ENCODE measurements at regions not wholly inside any gene's neighbourhood (a gene's known extent, or its start where the extent isn't known, plus 50 kb on each side); places are given as distances from the start of the nearest gene placed in this dataset.

- TF ChIP-seq TBP (IDR thresholded peaks at IDR 0.05; ENCODE audit: low read depth, low read length) (peak; percentile 44; the same call in 1 of the 2 replicates), EP300 (IDR thresholded peaks at IDR 0.05; ENCODE audit: borderline replicate concordance in 1 of 2, low read depth in 2 of 2, low read length in 2 of 2) (peak in 1 of 2 experiments; percentile 28; a peak in 1 of 3 replicates), ATF3 (IDR thresholded peaks at IDR 0.05; ENCODE audit: insufficient read depth, low read depth, low read length) (no peak), SIRT6 (IDR thresholded peaks at IDR 0.05; ENCODE audit: low read length) (no peak), USF2 (IDR thresholded peaks at IDR 0.05; ENCODE audit: low read length) (no peak), CTBP2 (IDR thresholded peaks at IDR 0.05; ENCODE audit: borderline replicate concordance, insufficient read depth, insufficient read length, low read length) (peak; percentile 45), EGR1 (IDR thresholded peaks at IDR 0.05; ENCODE audit: borderline replicate concordance, low read depth, low read length) (no peak), RAD21 (IDR thresholded peaks at IDR 0.05 in 1 of 2, conservative IDR thresholded peaks at IDR 0.05 in 1 of 2; ENCODE audit: low read depth in 2 of 2, low read length in 2 of 2) (peak; percentile 91 to 97), HDAC6 (IDR thresholded peaks at IDR 0.05; ENCODE audit: low read depth, low read length) (no peak), KDM1A (IDR thresholded peaks at IDR 0.05; ENCODE audit: borderline replicate concordance, low read length) (no peak), SP2 (IDR thresholded peaks at IDR 0.05; ENCODE audit: low read length) (no peak), MAFK (IDR thresholded peaks at IDR 0.05; ENCODE audit: low read depth, low read length) (no peak), BCL11A (IDR thresholded peaks at IDR 0.05; ENCODE audit: low read depth in 2 of 2, low read length in 2 of 2) (no peak), POLR2A (IDR thresholded peaks at IDR 0.05; ENCODE audit: control extremely low read depth in 1 of 2, low read depth in 2 of 2, low read length in 2 of 2) (no peak), CHD1 (IDR thresholded peaks at IDR 0.05; ENCODE audit: low read depth, low read length) (no peak), TEAD4 (IDR thresholded peaks at IDR 0.05; ENCODE audit: low read depth, low read length) (peak; percentile 40; the same call in 1 of the 2 replicates), HDAC2 (IDR thresholded peaks at IDR 0.05; ENCODE audit: borderline replicate concordance in 1 of 2, low read depth in 2 of 2, low read length in 2 of 2) (0 out of 4 replicates have a peak, but pooled peaks of 1 of the 2 experiments have one; percentile 64), SIN3A (conservative IDR thresholded peaks at IDR 0.05 in 1 of 2, IDR thresholded peaks at IDR 0.05 in 1 of 2; ENCODE audit: low read depth in 1 of 2, low read length in 2 of 2) (no peak), RFX5 (IDR thresholded peaks at IDR 0.05; ENCODE audit: borderline replicate concordance, low read depth, low read length) (no peak), ASH2L (IDR thresholded peaks at IDR 0.05; ENCODE audit: low read length) (peak; percentile 26), EZH2 (IDR thresholded peaks at IDR 0.05; ENCODE audit: low read depth, low read length, severe bottlenecking) (no peak), PHF8 (conservative IDR thresholded peaks at IDR 0.05; ENCODE audit: low read depth, low read length) (no peak), SP4 (IDR thresholded peaks at IDR 0.05; ENCODE audit: low read length) (0 out of 2 replicates have a peak, but pooled peaks have one; percentile 50)
Measured at GRCh38 chr11:79493555-79494171, 52.8 kb upstream of the TENM4 start (continued).

Measured in H1 (cell line).